ENCODE measurements at regions not wholly inside any gene's neighbourhood (a gene's known extent, or its start where the extent isn't known, plus 50 kb on each side); places are given as distances from the start of the nearest gene placed in this dataset.

DNA sequence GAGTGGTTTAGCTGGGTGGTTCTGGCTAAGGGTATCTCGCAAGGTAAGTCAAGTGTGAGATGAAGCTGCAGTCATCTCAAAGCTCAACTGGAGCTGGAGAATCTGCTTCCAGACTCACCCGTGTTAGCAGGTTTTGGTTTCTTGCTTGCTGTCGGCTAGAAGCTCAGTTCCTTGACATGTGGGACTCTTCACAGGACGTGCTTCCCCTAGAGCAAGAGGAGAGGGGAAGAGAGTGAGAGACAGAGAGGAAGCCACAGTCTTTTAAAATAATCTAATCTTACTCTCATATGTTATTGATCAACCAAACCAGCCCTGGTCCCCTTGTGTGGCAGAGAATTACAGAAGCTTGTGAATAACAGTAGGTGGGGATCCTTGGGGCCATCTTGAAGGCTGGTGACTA is 199.5 kb downstream of the REEP3 start:
- DNase-seq (ENCODE audit: low read depth, low spot score), result no peak
- in situ Hi-C loops (cut with HindIII; ENCODE audit: low pct_unique_long_range_greater_than_20kb, low sequenced_read_pairs), result loop anchor here (25.0 kb wide), 1 partner anchor 558 kb away; no protein-coding TSS in a partner anchor

DNA sequence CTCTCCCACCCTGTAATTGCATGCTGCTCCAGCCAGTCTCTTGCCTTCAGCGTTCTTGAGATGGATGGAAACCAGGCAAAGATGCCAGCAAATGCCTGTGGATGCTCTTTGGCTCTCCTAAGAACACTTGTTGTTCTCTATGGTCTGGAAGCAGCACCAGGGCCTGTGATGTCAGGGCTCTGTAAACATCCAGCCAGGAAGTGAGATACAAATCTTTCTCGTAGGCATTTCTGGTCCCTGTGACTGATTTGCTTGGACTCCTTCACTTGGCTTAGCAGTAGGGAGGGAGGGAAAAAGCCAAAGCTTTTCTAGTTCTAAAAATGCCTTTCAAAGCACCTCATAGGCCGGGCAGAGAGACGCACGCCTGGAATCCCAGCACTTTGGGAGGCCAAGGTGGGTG is 201.3 kb downstream of the REEP3 start:
- in situ Hi-C loops (cut with HindIII; ENCODE audit: low pct_unique_long_range_greater_than_20kb, low sequenced_read_pairs), result loop anchor here (25.0 kb wide), 1 partner anchor 560 kb away; no protein-coding TSS in a partner anchor
- DNase-seq (ENCODE audit: low read depth, low spot score), result no peak

- DNase-seq (ENCODE audit: low read depth, low spot score), result no peak
- in situ Hi-C loops (cut with HindIII; ENCODE audit: low pct_unique_long_range_greater_than_20kb, low sequenced_read_pairs), result loop anchor here (25.0 kb wide), 1 partner anchor 561 kb away; no protein-coding TSS in a partner anchor
Observed at GRCh38 chr10:63723320-63723719, 202.1 kb downstream of the REEP3 start.

GRCh38 chr10:63723741-63724140 is 202.5 kb downstream of the REEP3 start:
- in situ Hi-C loops (cut with HindIII; ENCODE audit: low pct_unique_long_range_greater_than_20kb, low sequenced_read_pairs), result loop anchor here (25.0 kb wide), 1 partner anchor 561 kb away; no protein-coding TSS in a partner anchor
- DNase-seq (ENCODE audit: low read depth, low spot score), result no peak

- in situ Hi-C loops (cut with HindIII; ENCODE audit: low pct_unique_long_range_greater_than_20kb, low sequenced_read_pairs), result loop anchor here (25.0 kb wide), 1 partner anchor 563 kb away; no protein-coding TSS in a partner anchor
Observed at GRCh38 chr10:63724922-63725321, 203.7 kb downstream of the REEP3 start.

GRCh38 chr10:63726867-63727266 is 205.7 kb downstream of the REEP3 start:
- no peak for DNase-seq (ENCODE audit: low read depth, low spot score)
- in situ Hi-C loops (cut with HindIII; ENCODE audit: low pct_unique_long_range_greater_than_20kb, low sequenced_read_pairs), result no loop called here

More at GRCh38 chr10:63724922-63725321, 203.7 kb downstream of the REEP3 start:
- no peak for DNase-seq (ENCODE audit: low read depth, low spot score)

- in situ Hi-C loops (cut with HindIII; ENCODE audit: low pct_unique_long_range_greater_than_20kb, low sequenced_read_pairs), result no loop called here
- no peak for DNase-seq (ENCODE audit: low read depth, low spot score)
Observed at GRCh38 chr10:63727636-63728035, 206.4 kb downstream of the REEP3 start.

GRCh38 chr10:63735305-63735704 is 214.1 kb downstream of the REEP3 start:
- in situ Hi-C loops (cut with HindIII; ENCODE audit: low pct_unique_long_range_greater_than_20kb, low sequenced_read_pairs), result no loop called here
- DNase-seq (ENCODE audit: low read depth, low spot score), result no peak

DNA sequence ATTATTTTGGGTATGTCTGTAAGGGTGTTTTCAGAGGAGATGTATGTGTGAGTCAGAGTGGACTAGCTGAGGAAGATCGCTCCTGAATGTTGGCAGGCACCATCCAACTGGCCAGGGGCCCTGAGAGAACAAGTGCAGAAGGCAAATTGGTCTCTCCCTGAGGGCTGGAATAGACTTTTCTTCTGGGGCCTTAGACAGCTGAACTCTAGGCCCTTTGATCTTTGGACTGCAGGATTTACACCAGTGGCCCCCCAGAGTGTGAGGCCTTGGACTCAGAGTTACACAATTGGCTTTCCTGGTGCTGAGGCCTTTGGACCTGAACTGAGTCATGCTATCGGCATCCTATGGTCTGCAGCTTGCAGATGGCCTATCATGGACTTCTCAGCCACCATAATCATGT is 217.2 kb downstream of the REEP3 start:
- DNase-seq (ENCODE audit: low read depth, low spot score), result no peak
- in situ Hi-C loops (cut with HindIII; ENCODE audit: low pct_unique_long_range_greater_than_20kb, low sequenced_read_pairs), result no loop called here

DNA sequence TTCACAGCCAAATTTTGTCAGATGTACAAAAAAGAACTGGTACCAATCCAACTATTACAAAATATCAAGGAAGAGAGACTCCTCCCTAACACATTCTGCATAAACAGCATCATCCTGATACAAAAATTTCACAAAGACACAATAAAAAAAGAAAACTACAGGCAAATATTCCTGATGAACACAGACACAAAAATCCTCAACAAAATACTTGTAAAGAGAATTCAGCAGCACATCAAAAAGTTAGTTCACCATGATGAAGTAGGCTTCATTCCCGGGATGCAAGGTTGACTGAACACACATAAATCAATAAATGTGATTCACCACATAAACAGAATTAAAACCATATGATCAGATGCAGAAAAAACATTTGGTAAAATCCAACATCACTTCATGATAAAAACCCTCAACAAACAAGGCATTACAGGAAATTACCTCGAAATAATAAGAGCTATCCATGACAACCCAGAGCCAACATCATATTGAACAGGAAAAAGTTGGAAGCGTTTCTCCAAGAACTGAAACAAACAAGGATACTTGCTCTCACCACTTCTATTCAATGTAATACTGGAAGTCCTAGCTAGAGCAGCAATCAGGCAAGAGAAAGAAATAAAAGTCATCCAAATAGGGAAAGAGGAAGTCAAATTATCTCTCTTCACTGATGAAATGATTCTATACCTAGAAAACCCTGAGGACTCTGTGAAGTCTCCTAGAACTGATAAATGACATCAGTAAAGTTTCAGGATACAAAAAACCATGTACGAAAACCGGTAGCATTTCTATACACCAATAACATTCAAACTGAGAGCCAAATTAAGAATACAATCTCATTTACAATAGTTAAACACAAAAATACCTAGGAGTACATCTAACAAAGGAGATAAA is 223.1 kb downstream of the REEP3 start:
- in situ Hi-C loops (cut with HindIII; ENCODE audit: low pct_unique_long_range_greater_than_20kb, low sequenced_read_pairs), result no loop called here

GRCh38 chr10:63749915-63750314 is 228.7 kb downstream of the REEP3 start:
- no peak for DNase-seq (ENCODE audit: low read depth, low spot score)
- in situ Hi-C loops (cut with HindIII; ENCODE audit: low pct_unique_long_range_greater_than_20kb, low sequenced_read_pairs), result no loop called here

More for the DNA sequence above, 223.1 kb downstream of the REEP3 start:
- DNase-seq (ENCODE audit: low read depth, low spot score), result no peak

DNA sequence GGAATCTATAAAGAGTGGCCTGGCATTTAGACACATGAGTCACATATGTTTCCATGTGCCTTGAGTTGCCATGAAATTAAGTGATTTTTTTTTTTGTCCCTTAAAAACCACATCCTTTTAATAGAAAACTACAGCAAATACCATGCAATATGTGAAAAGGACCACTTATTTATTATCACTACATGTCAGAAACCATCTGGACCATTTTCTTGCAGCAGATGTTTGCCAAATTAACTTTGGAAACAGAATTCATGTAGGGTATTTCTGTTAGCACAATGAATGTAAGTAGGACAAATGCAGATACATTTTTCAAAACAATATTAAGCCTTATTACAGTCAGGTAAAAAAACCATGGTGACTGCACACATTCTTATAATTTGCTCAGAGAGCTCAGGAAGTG is 230.6 kb downstream of the REEP3 start:
- no peak for DNase-seq (ENCODE audit: low read depth, low spot score)
- in situ Hi-C loops (cut with HindIII; ENCODE audit: low pct_unique_long_range_greater_than_20kb, low sequenced_read_pairs), result no loop called here

GRCh38 chr10:63752318-63752717 is 231.1 kb downstream of the REEP3 start:
- no peak for DNase-seq (ENCODE audit: low read depth, low spot score)
- in situ Hi-C loops (cut with HindIII; ENCODE audit: low pct_unique_long_range_greater_than_20kb, low sequenced_read_pairs), result no loop called here

DNA sequence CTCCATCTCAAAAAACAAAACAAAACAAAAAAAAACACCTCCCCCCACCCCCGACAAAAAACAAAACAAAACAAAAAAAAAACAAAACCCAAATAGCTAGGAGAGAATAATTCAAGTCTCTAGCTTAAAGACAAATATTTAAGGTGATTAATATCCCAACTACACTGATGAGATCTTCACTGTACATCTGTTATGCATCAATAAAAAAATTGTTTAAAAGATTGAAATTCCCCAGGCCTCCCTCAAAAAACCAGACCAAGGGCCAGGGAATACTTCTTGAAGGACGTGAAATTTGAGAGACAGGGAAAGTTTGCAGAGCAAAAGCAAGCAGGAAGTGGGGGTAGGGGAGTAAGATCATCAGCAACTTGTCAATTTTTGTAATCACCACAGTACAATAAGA is 232.6 kb downstream of the REEP3 start:
- DNase-seq (ENCODE audit: low read depth, low spot score), result no peak
- in situ Hi-C loops (cut with HindIII; ENCODE audit: low pct_unique_long_range_greater_than_20kb, low sequenced_read_pairs), result no loop called here

GRCh38 chr10:63755441-63755840 is 234.2 kb downstream of the REEP3 start:
- no peak for DNase-seq (ENCODE audit: low read depth, low spot score)
- in situ Hi-C loops (cut with HindIII; ENCODE audit: low pct_unique_long_range_greater_than_20kb, low sequenced_read_pairs), result no loop called here

DNA sequence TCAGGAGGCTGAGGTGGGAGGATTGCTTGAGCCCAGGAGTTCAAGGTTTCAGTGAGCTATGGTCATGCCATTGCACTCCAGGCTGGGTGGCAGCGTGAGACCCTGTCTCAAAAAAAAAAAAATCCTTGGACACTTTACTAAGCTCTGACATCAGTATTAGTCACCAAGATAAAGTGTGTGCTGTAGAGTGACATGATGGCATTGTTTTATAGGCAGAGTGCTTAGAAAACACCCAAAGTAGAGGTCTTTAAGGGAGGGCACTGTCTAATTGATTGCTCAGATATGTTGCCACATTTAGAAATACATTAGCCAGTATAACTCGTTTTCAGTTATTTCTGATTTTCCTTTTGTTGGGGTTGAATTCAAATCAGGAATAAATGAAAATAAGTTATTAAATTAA is 235.9 kb downstream of the REEP3 start:
- in situ Hi-C loops (cut with HindIII; ENCODE audit: low pct_unique_long_range_greater_than_20kb, low sequenced_read_pairs), result no loop called here
- DNase-seq (ENCODE audit: low read depth, low spot score), result no peak

- in situ Hi-C loops (cut with HindIII; ENCODE audit: low pct_unique_long_range_greater_than_20kb, low sequenced_read_pairs), result no loop called here
- no peak for DNase-seq (ENCODE audit: low read depth, low spot score)
Observed at GRCh38 chr10:63758080-63758479, 236.9 kb downstream of the REEP3 start.

DNA sequence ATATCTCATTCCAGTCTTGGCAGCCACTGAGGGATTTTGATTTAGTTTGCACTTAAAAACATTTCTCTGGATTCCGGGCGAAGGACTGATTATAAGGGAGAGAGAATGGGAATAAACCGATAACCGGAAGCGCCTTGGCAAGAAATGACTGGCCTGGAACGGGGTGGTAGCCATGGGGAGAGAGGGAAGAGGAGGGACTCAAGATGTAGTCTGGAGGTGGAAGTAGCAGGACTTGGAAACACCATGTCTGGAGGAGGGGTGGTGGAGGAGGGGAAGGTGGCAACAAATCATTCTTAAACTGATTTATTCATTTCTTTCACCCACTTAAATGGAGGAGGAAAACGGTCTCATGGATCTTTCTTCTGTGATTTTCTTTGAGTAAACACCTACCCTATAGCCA is 238.1 kb downstream of the REEP3 start:
- in situ Hi-C loops (cut with HindIII; ENCODE audit: low pct_unique_long_range_greater_than_20kb, low sequenced_read_pairs), result no loop called here
- no peak for DNase-seq (ENCODE audit: low read depth, low spot score)

- DNase-seq (ENCODE audit: low read depth, low spot score), result no peak
- in situ Hi-C loops (cut with HindIII; ENCODE audit: low pct_unique_long_range_greater_than_20kb, low sequenced_read_pairs), result no loop called here
Observed at GRCh38 chr10:63760034-63760707, 239.0 kb downstream of the REEP3 start.
